ENCODE measurements at regions not wholly inside any gene's neighbourhood (a gene's known extent, or its start where the extent isn't known, plus 50 kb on each side); places are given as distances from the start of the nearest gene placed in this dataset.
"Not testable (repeated sequence)": the region's sequence is repeated elsewhere in the genome, so short reads cannot be mapped to it uniquely, and the experiment has no call there.

- TF ChIP-seq CTCF (IDR thresholded peaks at IDR 0.05; ENCODE audit: extremely low read depth, missing control alignments): no peak
- DNase-seq (ENCODE audit: low spot score): no peak
These were observed 1046.6 kb upstream of the USP15 start for GRCh38 chr12:61213646-61214045.

GRCh38 chr12:61220337-61220736 is 1039.9 kb upstream of the USP15 start:
- DNase-seq (ENCODE audit: low spot score): no peak
- no peak for TF ChIP-seq CTCF (IDR thresholded peaks at IDR 0.05; ENCODE audit: extremely low read depth, missing control alignments)

GRCh38 chr12:61232040-61232439 is 1028.2 kb upstream of the USP15 start:
- TF ChIP-seq CTCF (IDR thresholded peaks at IDR 0.05; ENCODE audit: extremely low read depth, missing control alignments): no peak
- no peak for DNase-seq (ENCODE audit: low spot score)

- no peak for TF ChIP-seq CTCF (IDR thresholded peaks at IDR 0.05; ENCODE audit: extremely low read depth, missing control alignments)
- DNase-seq (ENCODE audit: low spot score): no peak
These were observed 1009.9 kb upstream of the USP15 start for GRCh38 chr12:61250303-61250702.

- TF ChIP-seq CTCF (IDR thresholded peaks at IDR 0.05; ENCODE audit: extremely low read depth, missing control alignments): no peak
- DNase-seq (ENCODE audit: low spot score): no peak
These were observed 1009.1 kb upstream of the USP15 start for GRCh38 chr12:61251076-61251475.

- no peak for TF ChIP-seq CTCF (IDR thresholded peaks at IDR 0.05; ENCODE audit: extremely low read depth, missing control alignments)
These were observed 1006.0 kb upstream of the USP15 start for GRCh38 chr12:61254225-61254624.

GRCh38 chr12:61264294-61264693 is 995.9 kb upstream of the USP15 start:
- not testable (repeated sequence) for DNase-seq (ENCODE audit: low spot score)

More at GRCh38 chr12:61254225-61254624, 1006.0 kb upstream of the USP15 start:
- DNase-seq (ENCODE audit: low spot score): no peak

- no peak for TF ChIP-seq CTCF (IDR thresholded peaks at IDR 0.05; ENCODE audit: extremely low read depth, missing control alignments)
- no peak for DNase-seq (ENCODE audit: low spot score)
These were observed 992.7 kb upstream of the USP15 start for GRCh38 chr12:61267474-61267873.

All from GM20000 (cell line).